Progenitor cell of endocrine pancreas (in vitro differentiated cells): ENCODE measurements at regions not wholly inside any gene's neighbourhood (a gene's known extent, or its start where the extent isn't known, plus 50 kb on each side); places are given as distances from the start of the nearest gene placed in this dataset.

Experiments
- DNase-seq: peaks from one replicate; pipeline ENCODE4 v3.0.0; 2021; ENCODE audit warnings: low spot score; ENCODE audit not compliant: unreplicated experiment
- H3K27ac Mint-ChIP-seq: 2 replicates; pipeline ENCODE4 v1.8.0; 2021; ENCODE audit warnings: mild to moderate bottlenecking, moderate library complexity, mixed read lengths
- H3K27me3 Mint-ChIP-seq: 2 replicates; pipeline ENCODE4 v1.8.0; 2021; ENCODE audit warnings: mixed read lengths
- H3K36me3 Mint-ChIP-seq: 2 replicates; pipeline ENCODE4 v1.8.0; 2022; ENCODE audit warnings: mixed read lengths; ENCODE audit not compliant: insufficient read depth
- H3K4me1 Mint-ChIP-seq: 2 replicates; pipeline ENCODE4 v1.8.0; 2021; ENCODE audit warnings: low read depth, mixed read lengths
- H3K4me3 Mint-ChIP-seq: 2 replicates; pipeline ENCODE4 v1.8.0; 2021; ENCODE audit warnings: low read depth, mild to moderate bottlenecking, moderate library complexity, mixed read lengths
- H3K9me3 Mint-ChIP-seq: 2 replicates; pipeline ENCODE4 v1.8.0; 2021; ENCODE audit warnings: low read depth, mixed read lengths
- CTCF ChIP-seq: fragments of 200-600 bp; sonication (generic); IDR thresholded peaks from one replicate; pipeline ENCODE4 v1.5.0; 2021; ENCODE audit warnings: antibody characterized with exemption, mild to moderate bottlenecking; ENCODE audit not compliant: unreplicated experiment

DNA sequence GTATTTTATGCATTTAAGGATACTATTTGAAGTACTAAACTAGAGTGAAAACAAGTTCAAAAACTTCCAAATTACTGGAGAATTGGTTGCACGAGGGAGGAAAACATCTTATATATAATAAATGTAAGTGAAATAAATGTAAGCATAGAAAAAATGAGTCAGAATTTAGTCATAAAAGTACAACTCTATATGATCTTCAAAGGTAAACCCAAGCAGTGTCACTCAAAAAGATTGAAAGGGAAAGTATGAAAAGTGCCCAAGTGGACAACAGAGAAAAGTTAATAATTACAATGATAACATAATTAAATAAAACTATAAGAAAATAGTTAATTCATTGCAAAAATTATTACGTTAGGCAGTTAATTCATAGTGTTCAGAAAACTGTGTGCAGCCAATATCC, 2288.5 kb upstream of the C9orf72 start:
- DNase-seq = no peak
- Mint-ChIP-seq H3K27me3 (no peaks in the 10 kb centered on the region), H3K27ac (no peak overlapping the region), H3K9me3 (no peaks in the 10 kb centered on the region), H3K4me1 (peaks cover 5% of the 10 kb centered on the region), H3K4me3 (no peak overlapping the region), H3K36me3 (no peaks in the 10 kb centered on the region)
- no peak for TF ChIP-seq CTCF

DNA sequence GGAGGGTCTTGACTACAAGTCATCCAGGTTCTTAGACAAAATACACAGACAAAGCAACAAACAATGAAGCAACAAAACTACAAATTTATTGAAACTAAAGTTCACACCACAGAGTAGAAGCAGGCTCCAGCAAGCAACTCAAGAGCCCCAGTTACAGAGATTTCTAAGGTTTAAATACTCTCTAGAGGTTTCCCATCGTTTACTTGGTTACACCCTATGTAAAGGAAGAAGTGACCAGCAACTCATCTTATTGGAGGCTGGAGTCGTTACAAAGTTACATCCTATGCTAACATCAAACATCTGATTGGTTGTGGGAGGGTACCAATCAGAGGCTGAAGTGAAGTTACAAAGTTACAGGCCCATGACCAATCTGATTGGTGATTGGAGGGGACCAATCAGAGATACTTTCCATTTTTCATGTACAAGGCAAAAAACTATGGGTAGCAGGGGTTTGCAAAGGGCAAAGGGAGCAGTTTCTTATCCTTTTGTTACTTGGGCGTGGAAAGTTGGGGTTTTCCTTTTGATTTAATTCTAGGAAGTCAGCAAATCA, 2292.6 kb upstream of the C9orf72 start:
- Mint-ChIP-seq H3K36me3 (no peaks in the 10 kb centered on the region), H3K4me1 (peaks cover 7% of the 10 kb centered on the region), H3K27ac (no peak overlapping the region), H3K27me3 (no peaks in the 10 kb centered on the region), H3K9me3 (peaks cover 9% of the 10 kb centered on the region), H3K4me3 (no peak overlapping the region)
- no peak for DNase-seq
- no peak for TF ChIP-seq CTCF

- TF ChIP-seq CTCF = no peak
- H3K4me1 Mint-ChIP-seq = peaks cover 7% of the 10 kb centered on the region
- H3K36me3 Mint-ChIP-seq = no peaks in the 10 kb centered on the region
- DNase-seq = no peak
- no peak overlapping the region for H3K4me3 Mint-ChIP-seq
- no peaks in the 10 kb centered on the region for H3K27me3 Mint-ChIP-seq
- peaks cover 9% of the 10 kb centered on the region for H3K9me3 Mint-ChIP-seq
- H3K27ac Mint-ChIP-seq = no peak overlapping the region
Measured at GRCh38 chr9:29866556-29866955, 2293.3 kb upstream of the C9orf72 start.

GRCh38 chr9:29873579-29873978, 2300.3 kb upstream of the C9orf72 start:
- no peaks in the 10 kb centered on the region for H3K36me3 Mint-ChIP-seq

DNA sequence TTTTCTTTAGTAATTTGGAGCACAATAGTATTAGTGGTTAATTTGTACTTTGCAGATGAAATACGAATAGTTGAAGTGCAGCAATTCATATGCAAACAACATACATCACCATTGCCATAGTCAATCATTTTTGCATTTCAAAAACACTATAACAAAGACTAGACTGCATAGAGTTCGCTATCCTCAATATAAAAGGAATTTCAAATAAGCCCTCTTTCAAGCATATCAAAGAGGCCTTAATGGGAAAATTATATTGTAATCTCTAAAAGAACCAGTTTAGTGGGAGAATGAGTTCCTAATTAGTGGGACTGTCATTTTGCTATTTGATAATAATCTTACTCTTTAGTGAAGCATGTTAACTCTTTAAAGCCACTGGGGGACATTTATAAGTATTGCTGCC, 2302.3 kb upstream of the C9orf72 start:
- no peak for TF ChIP-seq CTCF
- Mint-ChIP-seq H3K4me3 (no peak overlapping the region), H3K36me3 (no peaks in the 10 kb centered on the region), H3K9me3 (peaks cover 2% of the 10 kb centered on the region), H3K4me1 (peaks cover 1% of the 10 kb centered on the region), H3K27me3 (no peaks in the 10 kb centered on the region), H3K27ac (no peak overlapping the region)
- no peak for DNase-seq

More at GRCh38 chr9:29873579-29873978, 2300.3 kb upstream of the C9orf72 start:
- Mint-ChIP-seq H3K27me3 (no peaks in the 10 kb centered on the region), H3K9me3 (peaks cover 8% of the 10 kb centered on the region), H3K4me3 (no peak overlapping the region), H3K4me1 (peaks cover 1% of the 10 kb centered on the region), H3K27ac (no peak overlapping the region)
- DNase-seq = no peak
- no peak for TF ChIP-seq CTCF
